ENCODE measurements at regions not wholly inside any gene's neighbourhood (a gene's known extent, or its start where the extent isn't known, plus 50 kb on each side); places are given as distances from the start of the nearest gene placed in this dataset.

DNA sequence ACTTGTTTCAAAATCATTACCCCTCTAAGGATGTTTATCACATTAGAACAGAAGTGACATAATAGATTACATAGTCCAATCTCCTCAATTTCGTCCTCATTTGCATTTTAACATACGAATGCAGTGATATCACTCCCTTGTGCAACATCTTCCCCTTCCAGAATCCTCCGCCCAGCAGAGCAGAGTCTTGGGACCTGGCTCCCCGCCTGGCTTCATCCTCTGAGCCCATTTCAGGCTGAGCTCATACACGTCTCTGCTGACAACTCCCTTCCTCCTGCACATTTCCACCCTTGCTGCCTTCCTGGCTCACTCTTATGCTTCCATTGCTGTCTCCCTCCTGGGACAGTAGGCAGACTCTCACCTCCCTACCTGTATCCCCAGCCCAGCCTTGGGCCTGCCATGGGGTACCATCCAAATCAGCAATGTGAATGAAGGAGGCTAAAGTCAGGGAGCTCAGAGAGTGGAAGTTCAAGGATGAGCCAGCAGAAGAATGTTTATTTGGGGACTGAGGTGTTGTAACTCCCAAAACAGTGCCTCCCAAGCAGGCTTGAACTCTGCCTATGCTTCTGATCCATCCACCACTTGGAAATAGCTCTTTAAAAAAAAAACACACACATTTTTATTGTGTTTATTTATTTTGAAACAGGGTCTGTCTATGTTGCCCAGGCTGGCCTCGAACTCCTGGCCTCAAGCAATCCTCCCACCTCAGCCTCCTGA is 165.2 kb downstream of the TMEM200C start:
- ChIA-PET RAD21 (ENCODE audit: low non-redundant PET in 1 of 2, low total read pairs in 2 of 2, uncharacterized antibody in 2 of 2, unreplicated experiment in 2 of 2) (no interaction called here), CTCF (no interaction called here), POLR2A (no interaction called here)
- no peak for DNase-seq (ENCODE audit: low read depth, low spot score)
- no peak overlapping the region for H3K4me2 ChIP-seq (ENCODE audit: low read length)
- no peak for TF ChIP-seq CEBPB (IDR thresholded peaks at IDR 0.05; ENCODE audit: low read depth)
- TF ChIP-seq JUND (IDR thresholded peaks at IDR 0.05), result no peak
- no peak for TF ChIP-seq SIN3A (IDR thresholded peaks at IDR 0.05; ENCODE audit: low read depth)
- TF ChIP-seq TCF7L2 (IDR thresholded peaks at IDR 0.05; ENCODE audit: borderline replicate concordance, extremely low read depth, insufficient read depth, insufficient read length), result no peak
- TF ChIP-seq, protein P1, sequence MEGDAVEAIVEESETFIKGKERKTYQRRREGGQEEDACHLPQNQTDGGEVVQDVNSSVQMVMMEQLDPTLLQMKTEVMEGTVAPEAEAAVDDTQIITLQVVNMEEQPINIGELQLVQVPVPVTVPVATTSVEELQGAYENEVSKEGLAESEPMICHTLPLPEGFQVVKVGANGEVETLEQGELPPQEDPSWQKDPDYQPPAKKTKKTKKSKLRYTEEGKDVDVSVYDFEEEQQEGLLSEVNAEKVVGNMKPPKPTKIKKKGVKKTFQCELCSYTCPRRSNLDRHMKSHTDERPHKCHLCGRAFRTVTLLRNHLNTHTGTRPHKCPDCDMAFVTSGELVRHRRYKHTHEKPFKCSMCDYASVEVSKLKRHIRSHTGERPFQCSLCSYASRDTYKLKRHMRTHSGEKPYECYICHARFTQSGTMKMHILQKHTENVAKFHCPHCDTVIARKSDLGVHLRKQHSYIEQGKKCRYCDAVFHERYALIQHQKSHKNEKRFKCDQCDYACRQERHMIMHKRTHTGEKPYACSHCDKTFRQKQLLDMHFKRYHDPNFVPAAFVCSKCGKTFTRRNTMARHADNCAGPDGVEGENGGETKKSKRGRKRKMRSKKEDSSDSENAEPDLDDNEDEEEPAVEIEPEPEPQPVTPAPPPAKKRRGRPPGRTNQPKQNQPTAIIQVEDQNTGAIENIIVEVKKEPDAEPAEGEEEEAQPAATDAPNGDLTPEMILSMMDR (IDR thresholded peaks at IDR 0.05 in 2 of 3, conservative IDR thresholded peaks at IDR 0.05 in 1 of 3; ENCODE audit: borderline replicate concordance in 1 of 3, insufficient read depth in 1 of 3, low read depth in 2 of 3, low read length in 2 of 3), result no peak
- TF ChIP-seq ELF1 (IDR thresholded peaks at IDR 0.05; ENCODE audit: borderline replicate concordance, low read depth), result no peak
- TF ChIP-seq EZH2phosphoT487 (IDR thresholded peaks at IDR 0.05; ENCODE audit: borderline replicate concordance), result no peak
- no peaks in the 10 kb centered on the region for H3K9me2 ChIP-seq (ENCODE audit: insufficient read depth)
- intact Hi-C loops (cut with micrococcal nuclease), result no loop called here
- H3K9ac ChIP-seq (ENCODE audit: low read length), result no peak overlapping the region
- BruUV-seq (replicated peaks), result no TSS peak
- H3K27me3 ChIP-seq (ENCODE audit: insufficient read depth, low read length), result no peaks in the 10 kb centered on the region
- no peaks in the 10 kb centered on the region for H3K4me1 ChIP-seq (ENCODE audit: control insufficient read depth in 1 of 2, insufficient read depth in 2 of 2, low read length in 2 of 2)
- peaks cover 10 to 49% of the 10 kb centered on the region in 2 experiments; a peak in 3 of 4 replicates for H3K9me3 ChIP-seq (ENCODE audit: control insufficient read depth in 1 of 2, insufficient read depth in 1 of 2, low read depth in 1 of 2, low read length in 2 of 2)
- no peaks in the 10 kb centered on the region for H3K79me2 ChIP-seq (ENCODE audit: insufficient read depth, low read length)
- no peaks in the 10 kb centered on the region for H3K36me3 ChIP-seq (ENCODE audit: control insufficient read depth in 1 of 2, insufficient read depth in 2 of 2, low read length in 2 of 2)
- no peak for ATAC-seq
- no peak overlapping the region for H2AFZ ChIP-seq (ENCODE audit: low read depth, low read length, poor library complexity, severe bottlenecking)
- H4K20me1 ChIP-seq (ENCODE audit: insufficient read depth), result no peaks in the 10 kb centered on the region
- H3K4me3 ChIP-seq (replicated peaks in 1 of 2; ENCODE audit: low read depth in 1 of 2, low read length in 2 of 2), result no peak overlapping the region
- no peak overlapping the region for H3K27ac ChIP-seq (ENCODE audit: low read depth, low read length)

- no peak for ATAC-seq
- no peaks in the 10 kb centered on the region for H3K27me3 ChIP-seq (ENCODE audit: insufficient read depth, low read length)
- H2AFZ ChIP-seq (ENCODE audit: low read depth, low read length, poor library complexity, severe bottlenecking), result no peak overlapping the region
- no peak for DNase-seq (ENCODE audit: low read depth, low spot score)
- no peak overlapping the region for H3K9ac ChIP-seq (ENCODE audit: low read length)
- H3K27ac ChIP-seq (ENCODE audit: low read depth, low read length), result no peak overlapping the region
- intact Hi-C loops (cut with micrococcal nuclease), result no loop called here
- ChIA-PET RAD21 (ENCODE audit: low non-redundant PET in 1 of 2, low total read pairs in 2 of 2, uncharacterized antibody in 2 of 2, unreplicated experiment in 2 of 2) (no interaction called here), CTCF (no interaction called here), POLR2A (no interaction called here)
- no peak overlapping the region for H3K4me2 ChIP-seq (ENCODE audit: low read length)
- no peaks in the 10 kb centered on the region for H3K36me3 ChIP-seq (ENCODE audit: control insufficient read depth in 1 of 2, insufficient read depth in 2 of 2, low read length in 2 of 2)
- no peak for TF ChIP-seq EZH2 (IDR thresholded peaks at IDR 0.05)
- TF ChIP-seq JUND (IDR thresholded peaks at IDR 0.05), result no peak
- no peak for TF ChIP-seq ZNF274 (IDR thresholded peaks at IDR 0.05; ENCODE audit: low read depth, low read length)
- no peak for TF ChIP-seq EZH2phosphoT487 (IDR thresholded peaks at IDR 0.05; ENCODE audit: borderline replicate concordance)
- TF ChIP-seq POLR2A (IDR thresholded peaks at IDR 0.05; ENCODE audit: borderline replicate concordance, extremely low read depth, insufficient read depth, insufficient read length), result no peak
- no peak for TF ChIP-seq ZBTB33 (IDR thresholded peaks at IDR 0.05; ENCODE audit: extremely low read depth, insufficient replicate concordance, low read length)
- TF ChIP-seq RAD21 (IDR thresholded peaks at IDR 0.05; ENCODE audit: low read depth), result no peak
- no peak for TF ChIP-seq ATF3 (IDR thresholded peaks at IDR 0.05)
- no peak for TF ChIP-seq POLR2AphosphoS5 (IDR thresholded peaks at IDR 0.05; ENCODE audit: low read depth, low read length)
- no peak overlapping the region for H3K4me3 ChIP-seq (replicated peaks in 1 of 2; ENCODE audit: low read depth in 1 of 2, low read length in 2 of 2)
- H3K9me2 ChIP-seq (ENCODE audit: insufficient read depth), result no peaks in the 10 kb centered on the region
- peaks cover 10 to 39% of the 10 kb centered on the region in 2 experiments; a peak in 3 of 4 replicates for H3K9me3 ChIP-seq (ENCODE audit: control insufficient read depth in 1 of 2, insufficient read depth in 1 of 2, low read depth in 1 of 2, low read length in 2 of 2)
- no peaks in the 10 kb centered on the region for H3K4me1 ChIP-seq (ENCODE audit: control insufficient read depth in 1 of 2, insufficient read depth in 2 of 2, low read length in 2 of 2)
- no TSS peak for BruUV-seq (replicated peaks)
- H3K79me2 ChIP-seq (ENCODE audit: insufficient read depth, low read length), result no peaks in the 10 kb centered on the region
- no peaks in the 10 kb centered on the region for H4K20me1 ChIP-seq (ENCODE audit: insufficient read depth)
These were observed 166.8 kb downstream of the TMEM200C start for GRCh38 chr18:5728531-5728930.
